ENCODE measurements at regions not wholly inside any gene's neighbourhood (a gene's known extent, or its start where the extent isn't known, plus 50 kb on each side); places are given as distances from the start of the nearest gene placed in this dataset.

DNA sequence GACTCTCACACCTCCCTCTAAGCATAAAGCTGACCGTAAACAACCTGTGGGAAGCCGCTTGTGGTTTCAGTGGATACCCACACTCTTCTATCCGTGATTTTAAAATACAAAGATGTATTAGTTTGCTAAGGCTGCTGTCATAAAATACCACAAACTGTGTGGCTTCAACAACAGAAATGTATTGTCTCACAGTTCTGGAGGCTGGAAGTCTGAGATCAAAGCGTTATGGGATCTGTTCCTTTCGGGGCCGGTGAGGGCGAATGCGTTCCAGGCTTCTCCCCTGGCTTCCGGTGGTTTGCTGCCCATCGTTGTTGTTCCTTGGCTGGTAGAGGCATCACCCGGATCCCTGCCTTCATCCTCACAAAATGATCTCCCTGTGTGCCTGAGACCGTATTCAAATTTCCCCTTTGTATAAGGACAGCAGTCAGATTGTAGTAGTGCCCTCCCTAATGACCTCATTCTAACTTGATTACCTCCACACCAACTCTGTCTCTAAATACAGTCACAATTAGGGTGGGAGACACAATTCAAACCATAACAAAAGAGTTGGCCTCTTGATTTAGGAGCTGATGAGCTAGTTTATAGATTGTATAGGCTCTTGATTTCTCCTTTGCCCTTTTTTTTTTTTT lies 210.6 kb upstream of the SOX4 start:
- DNase-seq = no peak

DNA sequence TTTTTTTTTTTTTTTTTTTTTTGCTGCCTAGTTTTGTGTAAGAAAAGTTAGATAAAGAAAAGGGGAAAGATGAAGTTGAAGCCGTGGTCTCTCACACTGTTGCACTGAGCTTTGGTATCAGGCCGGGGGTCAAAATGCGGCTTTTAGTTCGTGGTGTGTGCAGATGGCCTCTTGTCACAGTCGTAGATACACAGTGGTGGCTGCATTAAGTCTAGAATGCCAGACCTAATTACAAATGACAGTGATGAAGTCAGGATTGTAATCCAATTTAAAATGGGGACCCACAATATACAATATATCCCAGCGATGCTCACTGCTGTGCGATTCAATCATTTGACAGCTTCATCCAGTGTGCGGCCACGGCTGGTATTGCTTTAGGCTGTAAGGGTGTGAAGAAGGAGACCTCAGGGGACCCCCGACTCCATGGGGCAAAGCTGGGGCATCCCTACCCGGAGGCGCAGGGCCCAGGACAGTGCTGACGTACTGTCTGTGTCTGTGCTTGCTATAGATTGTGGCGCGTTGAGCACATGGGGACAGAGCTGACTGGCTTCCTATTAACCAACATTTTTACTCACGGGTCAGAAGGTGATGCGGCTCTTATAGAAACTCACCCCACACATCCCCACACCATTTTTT lies 210.0 kb upstream of the SOX4 start:
- no peak for DNase-seq

DNA sequence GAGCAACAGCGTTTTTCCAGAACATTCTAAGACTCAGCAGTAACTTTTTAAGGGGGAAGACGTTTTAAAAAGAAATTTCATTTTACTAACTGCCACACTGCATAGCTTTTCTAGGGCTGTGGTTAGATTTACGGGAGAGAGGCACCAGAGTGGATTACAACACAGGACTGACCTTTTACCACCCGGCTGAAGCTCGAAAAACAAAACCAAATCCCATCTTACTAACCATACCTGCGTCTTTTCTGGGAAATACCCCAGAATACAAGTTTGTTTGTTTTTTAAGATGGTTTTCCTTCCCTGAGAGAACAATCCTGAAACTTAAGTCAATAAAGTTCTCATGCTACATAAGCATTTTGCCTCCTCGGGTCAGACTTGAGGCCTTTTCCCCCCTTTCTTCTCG lies 209.3 kb upstream of the SOX4 start:
- DNase-seq = no peak

DNA sequence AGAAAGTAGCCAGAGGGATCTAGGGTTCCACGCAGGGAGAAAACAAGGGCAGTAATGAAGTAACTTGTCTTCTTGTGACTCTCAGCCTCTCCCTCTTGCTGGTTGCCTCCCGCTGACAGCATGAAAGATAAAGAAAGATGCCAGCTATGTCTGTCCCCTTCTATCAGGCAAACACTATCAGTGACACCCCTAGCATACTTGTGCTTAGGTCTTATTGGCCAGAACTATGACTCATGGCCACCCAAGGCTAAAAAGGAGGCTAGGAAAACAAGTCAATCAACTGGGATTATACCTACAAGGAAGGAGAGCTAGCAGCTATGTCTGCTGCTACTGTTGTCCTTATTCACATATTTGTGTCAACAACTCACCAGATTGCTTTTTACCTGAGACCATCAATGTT lies 206.8 kb upstream of the SOX4 start:
- no peak for DNase-seq

DNA sequence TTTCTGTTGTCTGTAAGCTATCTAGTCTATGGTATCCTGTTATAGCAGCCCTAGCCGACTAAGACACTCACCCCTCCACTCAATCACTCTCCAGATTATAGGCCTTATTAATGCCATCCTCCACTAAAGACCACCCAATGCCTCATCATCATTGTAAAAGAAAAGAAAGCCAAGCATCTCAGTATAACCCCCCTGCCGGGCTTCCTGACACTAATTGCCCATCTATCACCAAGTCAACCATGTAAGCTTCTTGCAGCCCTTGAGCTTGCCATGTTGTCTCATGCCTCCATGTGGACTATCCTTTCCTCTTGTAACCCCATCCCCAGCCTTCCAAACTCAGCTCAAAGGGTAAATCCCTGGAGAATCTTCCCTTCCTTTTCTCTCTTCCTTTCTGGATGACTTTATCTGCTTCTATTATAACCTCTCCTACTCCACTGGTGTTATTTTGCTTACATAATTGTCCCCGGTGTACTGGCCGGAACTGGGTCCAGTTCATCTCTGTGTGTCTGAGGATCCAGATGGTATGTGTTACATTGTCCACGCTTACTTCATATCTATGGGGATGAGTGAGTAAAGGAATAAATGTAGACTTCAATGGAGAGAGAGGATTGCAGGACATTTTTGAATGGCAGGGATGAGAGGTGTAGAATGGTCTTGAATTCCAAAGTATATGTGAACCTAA lies 202.9 kb upstream of the SOX4 start:
- no peak for DNase-seq

DNA sequence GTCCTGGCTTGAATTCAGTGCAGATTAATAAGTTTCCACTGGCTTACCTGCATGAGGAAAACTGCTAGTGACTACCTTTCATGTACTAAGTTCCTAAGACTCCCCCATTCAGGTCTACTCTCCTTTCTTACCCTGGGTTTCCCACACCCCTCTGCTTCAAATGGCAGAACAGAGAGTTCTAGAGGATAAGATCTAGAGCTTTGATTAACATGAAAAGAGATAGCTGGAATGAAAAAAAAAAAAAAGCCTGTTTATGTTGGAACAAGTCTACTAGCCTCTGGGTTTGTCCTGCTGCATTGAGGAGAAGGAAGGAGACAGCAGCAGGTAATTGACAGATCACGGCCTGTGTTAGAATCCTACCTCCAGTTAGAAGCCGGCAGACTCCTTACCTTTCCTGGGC lies 201.4 kb upstream of the SOX4 start:
- DNase-seq = no peak

DNA sequence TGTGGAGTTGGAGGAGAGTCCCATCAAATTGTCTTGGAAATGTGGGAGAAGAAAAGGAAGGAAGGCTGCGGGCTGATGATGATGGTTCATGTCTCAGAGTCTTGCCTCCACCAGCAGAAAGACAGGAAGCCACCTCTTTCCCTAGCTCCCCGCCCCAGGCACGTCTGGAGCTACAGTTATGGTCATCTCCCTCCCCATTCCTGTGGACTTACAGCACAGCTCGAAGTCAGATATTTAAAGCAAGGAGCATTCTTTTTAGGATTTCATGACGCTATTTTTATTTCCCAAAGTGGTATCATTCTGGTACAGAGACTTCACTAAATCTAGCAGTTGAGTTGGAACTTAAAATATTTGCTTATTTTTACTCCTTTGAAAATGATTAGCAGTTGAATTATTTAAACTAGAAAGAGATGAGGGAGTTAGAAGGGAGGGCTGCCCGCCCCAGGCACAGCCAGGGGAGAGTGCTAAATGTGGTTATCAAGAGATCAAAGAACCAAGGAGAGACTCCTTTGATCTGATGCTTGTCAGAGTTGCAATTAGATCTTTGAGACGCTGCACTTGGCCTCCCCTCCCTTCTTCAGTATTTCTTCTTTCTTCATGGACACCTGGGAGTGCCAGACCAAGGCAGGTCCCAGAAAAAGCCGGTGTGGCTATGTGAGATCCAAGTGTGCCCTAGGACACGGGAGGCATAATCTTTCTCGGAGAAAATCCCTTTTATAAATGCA lies 199.9 kb upstream of the SOX4 start:
- DNase-seq = no peak

DNA sequence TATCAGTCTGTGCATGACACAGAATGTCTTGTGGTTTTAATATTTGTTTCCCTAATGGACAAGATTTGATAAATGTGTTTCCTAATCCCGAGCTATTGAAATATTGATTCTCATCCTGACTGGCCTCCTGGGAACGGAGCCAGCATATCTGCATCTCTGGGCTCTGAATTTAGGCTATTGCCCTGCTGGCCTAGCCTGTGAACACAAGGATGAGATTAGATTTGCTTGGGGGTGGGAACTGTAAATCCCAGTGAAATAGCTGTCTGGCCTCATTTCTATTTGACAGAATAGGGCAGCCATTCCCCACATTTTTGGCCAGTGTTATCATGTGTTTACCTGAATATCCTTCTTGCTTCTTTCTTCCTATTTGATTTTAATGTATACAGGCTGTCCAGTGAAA lies 198.4 kb upstream of the SOX4 start:
- DNase-seq = no peak

DNA sequence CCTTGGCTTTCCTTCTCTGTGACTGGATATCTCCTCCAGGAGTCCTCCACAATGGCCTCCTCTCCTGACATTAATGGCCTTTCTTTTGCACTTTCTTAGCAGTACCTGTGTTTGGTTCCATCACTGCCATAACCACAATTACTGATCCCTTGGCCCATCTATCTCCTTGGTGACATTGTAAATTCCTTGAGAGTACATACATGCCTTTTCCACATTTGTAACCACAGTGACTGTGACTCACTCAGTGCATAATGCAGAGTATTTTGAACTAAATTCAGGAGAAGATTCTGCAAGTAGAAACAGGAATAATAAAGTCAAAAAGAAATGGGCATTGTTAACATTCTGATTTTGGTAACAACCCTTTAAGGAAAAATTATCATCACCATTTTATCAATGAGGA lies 197.2 kb upstream of the SOX4 start:
- DNase-seq = no peak

DNA sequence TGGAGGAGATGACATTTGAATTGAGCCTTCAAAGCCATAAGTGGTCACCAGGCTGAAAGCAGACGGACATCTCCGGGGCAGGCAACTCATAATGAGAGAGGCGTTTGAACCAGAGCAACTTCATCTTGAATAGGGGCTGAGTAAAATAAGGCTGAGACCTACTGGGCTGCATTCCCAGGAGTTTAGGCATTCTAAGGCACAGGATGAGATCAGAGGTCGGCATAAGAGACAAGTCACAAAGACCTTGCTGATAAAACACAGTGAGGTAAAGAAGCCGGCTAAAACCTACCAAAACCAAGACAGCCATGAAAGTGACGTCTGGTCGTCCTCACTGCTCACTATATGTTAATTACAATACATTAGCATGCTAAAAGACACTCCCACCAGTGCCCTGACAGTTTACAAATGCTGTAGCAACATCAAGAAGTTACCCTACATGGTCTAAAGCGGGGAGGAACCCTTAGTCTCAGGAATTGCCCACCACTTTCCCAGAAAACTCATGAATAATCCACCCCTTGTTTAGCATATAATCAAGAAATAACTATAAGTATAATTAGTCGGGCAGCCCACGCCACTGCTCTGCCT lies 194.7 kb upstream of the SOX4 start:
- DNase-seq = no peak

DNA sequence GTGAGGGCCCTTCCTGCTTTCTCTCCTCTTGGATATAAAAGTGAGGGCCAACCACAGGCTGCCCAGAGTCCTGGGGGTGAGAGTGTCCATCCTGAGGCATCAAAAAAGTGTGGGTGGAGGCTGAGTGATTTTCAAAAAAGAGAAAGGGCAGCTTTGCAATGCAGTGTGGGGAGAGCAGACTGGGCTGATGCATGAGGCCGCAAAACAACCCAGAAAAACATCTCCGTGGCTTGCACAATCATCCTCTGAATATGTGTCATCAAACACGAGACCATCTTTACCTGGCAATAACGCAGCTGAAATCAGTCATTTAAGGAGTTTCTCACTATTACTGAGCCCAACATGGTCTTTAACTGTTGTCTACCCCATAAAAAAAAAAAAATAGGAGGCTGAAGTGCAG lies 191.2 kb upstream of the SOX4 start:
- no peak for DNase-seq

DNA sequence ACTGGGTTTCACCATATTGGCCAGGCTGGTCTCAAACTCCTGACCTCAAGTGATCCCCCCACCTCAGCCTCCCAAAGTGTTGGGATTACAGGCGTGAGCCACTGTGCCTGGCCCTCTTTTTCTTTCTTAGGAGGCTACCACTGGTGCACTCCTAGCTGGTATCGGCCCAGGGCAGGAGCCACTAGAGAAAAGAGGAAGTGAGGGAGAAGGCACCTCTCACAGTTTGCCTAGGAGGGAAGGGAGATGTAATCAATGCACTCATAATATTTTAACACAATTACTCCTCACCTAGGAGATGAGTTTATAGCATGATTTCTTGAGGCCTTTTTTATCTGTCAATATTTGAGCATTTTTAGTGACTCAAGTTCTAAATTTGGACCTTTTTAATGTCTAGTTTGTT lies 189.0 kb upstream of the SOX4 start:
- DNase-seq = no peak

DNA sequence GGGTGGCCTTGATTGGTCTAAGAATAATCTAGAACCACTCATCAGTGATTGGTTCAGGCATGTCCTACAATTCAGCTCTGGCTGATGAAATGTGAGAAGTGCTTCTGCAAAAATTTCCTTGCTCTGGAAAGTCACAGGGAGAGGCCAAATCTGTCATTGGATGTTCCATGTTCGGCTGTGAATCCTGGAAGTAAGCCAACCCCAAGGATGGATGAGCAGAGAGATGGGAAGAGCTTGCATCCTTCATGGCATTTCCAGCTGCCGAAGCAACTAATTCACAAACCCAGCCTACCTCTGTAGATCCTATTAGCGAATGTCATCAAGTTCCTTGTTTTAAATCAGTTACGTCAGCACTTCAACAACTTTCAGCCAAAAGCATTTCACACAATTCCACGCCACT lies 187.2 kb upstream of the SOX4 start:
- peak; percentile 77 for DNase-seq

DNA sequence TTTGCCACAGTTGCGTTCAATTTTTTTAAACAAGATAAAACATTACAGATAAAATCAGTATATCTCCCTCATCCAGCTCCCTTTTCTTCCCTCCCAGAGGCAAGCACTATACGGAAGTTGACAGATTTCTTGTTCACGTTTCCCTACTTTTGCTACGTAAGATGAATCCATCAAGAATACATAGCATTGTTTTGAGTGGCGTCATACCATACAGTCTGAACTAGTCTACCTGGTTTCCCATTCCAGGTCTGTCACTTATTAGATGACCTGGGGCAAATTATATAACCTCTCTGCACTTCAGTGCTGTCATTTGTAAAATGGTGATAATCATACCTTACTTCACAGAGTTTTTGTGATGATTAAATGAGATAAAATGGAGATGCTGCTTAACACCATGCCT lies 184.3 kb upstream of the SOX4 start:
- no peak for DNase-seq

DNA sequence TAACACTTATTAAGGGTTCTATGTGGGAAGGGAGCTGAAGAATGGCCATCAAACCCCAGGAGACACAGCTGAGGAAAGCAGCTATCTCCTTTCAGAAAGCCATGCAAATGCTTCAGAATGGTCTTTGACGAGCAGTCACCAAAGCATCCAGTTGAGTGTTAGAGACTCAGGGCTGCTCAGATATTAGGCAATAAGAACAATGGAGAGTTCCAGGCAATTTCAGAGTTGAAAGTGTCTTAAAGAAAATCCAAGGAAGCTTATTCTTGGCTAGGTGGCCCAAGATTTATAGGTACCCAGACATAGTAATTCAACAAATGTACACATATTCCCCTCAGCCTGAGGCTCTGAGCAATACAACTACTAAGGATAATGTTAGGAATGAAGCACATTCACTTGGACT lies 180.1 kb upstream of the SOX4 start:
- DNase-seq = no peak

DNA sequence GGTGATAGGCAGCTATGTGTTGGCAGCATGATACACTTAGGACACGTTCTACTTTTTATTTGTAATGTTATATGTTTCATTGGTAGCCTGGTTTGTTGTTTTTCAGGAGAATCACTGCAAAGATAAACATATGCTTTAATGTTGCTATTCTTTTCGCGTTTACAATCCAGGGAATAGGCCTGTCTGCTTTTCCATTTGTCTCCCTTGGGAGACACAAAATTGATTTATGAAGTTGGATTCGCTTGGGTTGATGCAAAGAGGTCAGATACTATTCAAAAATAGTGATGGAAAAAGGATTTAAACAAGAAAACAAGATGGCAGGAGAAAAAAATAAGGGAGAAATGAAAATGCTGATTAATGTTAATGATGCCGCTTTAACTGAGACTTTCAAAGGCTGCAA lies 179.5 kb upstream of the SOX4 start:
- peak; percentile 12 for DNase-seq

DNA sequence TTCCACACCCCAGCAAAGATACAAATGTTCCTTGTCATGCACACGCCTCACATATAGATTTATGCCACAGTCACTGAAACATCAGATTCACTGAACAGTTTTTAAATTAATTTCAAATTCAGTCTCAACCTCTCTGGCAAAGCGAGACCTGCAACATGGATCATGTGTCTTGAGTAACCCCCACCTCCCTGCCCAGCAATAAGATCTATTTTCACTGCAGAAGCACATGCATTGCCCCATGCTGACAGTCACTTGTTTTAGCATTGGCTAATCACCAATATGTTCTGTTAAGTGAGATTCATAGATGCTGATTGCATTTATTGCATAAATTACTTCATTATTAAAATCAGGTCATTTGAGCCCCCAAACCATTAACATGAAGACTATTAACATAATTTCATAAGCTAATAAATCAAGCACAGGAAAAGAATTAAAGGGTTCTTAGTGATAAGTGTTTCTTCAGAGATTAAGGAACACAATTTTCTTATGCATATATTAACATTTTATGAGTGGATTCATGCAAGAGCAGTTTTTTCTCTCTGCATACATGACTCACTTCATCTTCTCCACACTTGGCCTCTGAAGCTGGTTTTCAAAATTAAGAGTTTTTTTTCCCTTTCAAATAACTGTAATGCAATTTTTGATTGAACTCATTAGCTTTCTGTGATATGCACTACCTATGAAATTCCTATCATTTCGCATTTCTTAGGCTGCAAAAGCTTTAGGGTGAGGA lies 173.2 kb upstream of the SOX4 start:
- DNase-seq = peak; percentile 32

DNA sequence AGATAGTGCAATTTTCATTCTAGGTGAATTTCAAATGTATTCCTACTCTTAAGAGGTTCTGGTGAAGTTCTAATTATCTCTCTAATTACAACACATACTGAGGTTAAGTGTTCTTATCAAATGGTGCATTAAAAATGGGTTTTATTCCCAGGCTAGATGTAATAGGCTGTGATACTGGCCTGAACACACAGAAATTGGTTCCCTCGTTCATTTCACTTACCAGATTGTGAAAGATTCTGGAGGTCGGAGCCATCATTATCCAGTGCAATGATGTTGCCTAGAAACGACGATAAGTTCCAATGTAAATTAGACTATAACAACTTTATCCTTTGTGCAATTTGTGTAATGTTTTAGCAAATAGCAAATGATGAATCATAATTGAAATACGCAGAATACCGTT lies 172.6 kb upstream of the SOX4 start:
- DNase-seq = no peak

DNA sequence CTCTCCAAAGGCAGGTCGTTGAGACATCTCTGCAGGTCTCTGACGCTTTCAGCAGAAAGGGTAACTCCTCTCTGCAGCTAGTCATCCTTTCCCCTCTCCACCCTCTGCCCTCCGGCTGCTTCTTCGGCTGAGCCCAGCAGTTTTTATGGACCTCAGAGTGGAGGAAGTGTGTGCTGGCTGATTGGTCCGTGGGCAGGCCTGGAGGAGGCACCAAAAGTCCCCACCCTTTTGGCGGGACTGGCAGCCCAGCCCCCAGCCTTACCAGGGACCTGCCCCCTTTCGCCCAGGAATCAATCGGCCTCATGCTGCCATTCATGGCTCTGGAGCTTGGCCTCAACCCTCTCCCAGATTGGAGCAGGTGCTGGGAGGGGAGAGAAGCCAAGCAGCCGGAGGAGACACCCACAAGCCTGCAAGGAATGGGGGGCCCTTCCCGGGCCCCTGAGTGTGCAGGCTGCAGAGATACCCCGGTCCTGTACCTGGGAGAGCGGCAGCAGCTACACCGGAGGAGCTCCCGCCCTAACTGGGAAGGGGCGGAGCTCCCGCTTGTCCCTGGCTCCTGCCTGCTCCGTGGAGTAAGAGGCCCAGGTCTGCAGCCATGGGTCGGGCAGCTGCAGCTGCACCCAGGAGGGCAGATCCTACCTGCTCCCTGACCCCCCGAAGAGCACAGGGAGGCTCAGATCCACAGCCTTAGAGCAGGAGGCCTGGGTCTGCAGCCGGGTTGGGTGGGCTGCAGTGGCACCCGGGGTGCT lies 170.3 kb upstream of the SOX4 start:
- no peak for DNase-seq

DNA sequence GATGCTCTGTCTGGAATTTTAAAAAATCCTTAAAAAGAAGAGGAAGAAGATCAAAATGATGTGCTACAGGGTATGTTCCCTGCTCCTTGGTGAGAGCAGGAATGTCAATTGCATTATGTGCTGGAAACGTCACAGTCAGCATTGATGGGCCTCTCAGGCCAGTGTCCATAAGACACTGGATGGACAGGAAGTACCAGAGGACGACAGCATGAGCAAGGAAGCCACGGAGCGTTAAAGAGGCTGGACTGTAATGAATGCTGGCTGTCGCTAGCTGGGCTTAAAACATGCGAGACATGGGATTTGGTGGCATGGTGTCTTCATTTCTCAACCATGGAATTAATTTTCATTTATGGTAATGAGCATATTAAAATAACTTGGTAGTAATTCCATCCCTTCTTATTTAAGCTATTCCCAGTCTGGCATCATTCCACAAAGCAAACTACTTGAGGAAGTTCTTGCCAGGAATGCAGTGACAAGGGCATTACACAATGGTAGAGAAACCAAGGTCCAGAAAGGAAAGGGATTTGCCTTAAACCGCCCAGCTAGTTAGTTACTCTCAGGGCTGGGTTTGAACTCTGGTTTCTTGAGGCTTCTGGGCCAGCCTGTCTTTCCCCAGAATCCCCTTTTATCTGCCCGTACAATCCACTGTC lies 166.6 kb upstream of the SOX4 start:
- DNase-seq = no peak

DNA sequence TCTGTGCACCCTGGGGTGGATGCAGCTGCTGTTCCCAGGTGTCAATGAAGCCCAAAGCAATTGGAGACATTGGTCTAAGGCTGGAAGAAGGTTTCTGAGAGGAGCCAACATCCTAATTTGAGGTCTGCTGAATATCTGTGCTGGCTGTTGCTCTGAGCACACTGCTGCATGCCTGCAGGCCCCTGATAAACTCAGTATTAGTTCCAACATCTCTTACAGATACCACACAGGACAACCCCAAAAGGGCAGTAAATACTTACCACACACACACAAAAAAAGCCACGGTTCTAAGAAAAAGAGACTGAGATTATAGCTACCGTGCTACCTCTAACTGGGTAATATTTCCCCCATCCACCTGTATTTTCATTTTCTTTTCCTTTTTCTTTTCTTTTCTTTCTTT lies 164.3 kb upstream of the SOX4 start:
- peak; percentile 10 for DNase-seq

DNA sequence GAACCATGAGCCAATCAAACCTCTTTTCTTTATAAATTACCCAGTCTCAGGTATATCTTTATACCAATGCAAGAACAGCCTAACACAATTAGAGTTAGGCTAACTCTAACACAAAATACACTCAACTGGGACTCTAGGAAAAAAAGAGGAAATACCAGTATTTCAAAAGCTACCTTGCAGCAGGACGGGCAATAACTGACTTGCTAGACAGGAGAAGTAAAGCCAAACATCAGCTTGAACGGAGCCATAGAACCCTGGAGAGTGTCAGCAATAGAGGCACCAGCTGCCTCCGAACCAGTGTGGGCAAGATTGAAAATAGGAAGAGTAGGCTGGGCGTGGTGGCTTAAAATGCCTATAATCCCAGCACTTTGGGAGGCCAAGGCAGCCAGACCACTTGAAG lies 162.0 kb upstream of the SOX4 start:
- DNase-seq = no peak
